Fibroblast of skin of right quadriceps (primary cell): ENCODE measurements at regions not wholly inside any gene's neighbourhood (a gene's known extent, or its start where the extent isn't known, plus 50 kb on each side); places are given as distances from the start of the nearest gene placed in this dataset.
"Not testable (repeated sequence)": the region's sequence is repeated elsewhere in the genome, so short reads cannot be mapped to it uniquely, and the experiment has no call there.

ENCODE experiments used
- DNase-seq: peaks from one replicate; pipeline ENCODE4 v3.0.0-alpha.2; 2013

GRCh38 chr2:8369522-8369921, 312.3 kb upstream of the ID2 start:
- DNase-seq = no peak

- DNase-seq = no peak
Measured at GRCh38 chr2:8370258-8370802, 311.5 kb upstream of the ID2 start.

GRCh38 chr2:8371653-8372052, 310.2 kb upstream of the ID2 start:
- no peak for DNase-seq

- no peak for DNase-seq
Measured at GRCh38 chr2:8374782-8375181, 307.1 kb upstream of the ID2 start.

GRCh38 chr2:8376603-8377410, 305.0 kb upstream of the ID2 start:
- peak; percentile 36 for DNase-seq

- no peak for DNase-seq
Measured at GRCh38 chr2:8378016-8378810, 303.6 kb upstream of the ID2 start.

- no peak for DNase-seq
Measured at GRCh38 chr2:8379128-8379527, 302.7 kb upstream of the ID2 start.

- no peak for DNase-seq
Measured at GRCh38 chr2:8379549-8379948, 302.3 kb upstream of the ID2 start.

- DNase-seq = no peak
Measured at GRCh38 chr2:8380026-8380425, 301.8 kb upstream of the ID2 start.

- no peak for DNase-seq
Measured at GRCh38 chr2:8380566-8380965, 301.3 kb upstream of the ID2 start.

GRCh38 chr2:8382485-8382884, 299.4 kb upstream of the ID2 start:
- DNase-seq = no peak

- DNase-seq = not testable (repeated sequence)
Measured at GRCh38 chr2:8386748-8387147, 295.1 kb upstream of the ID2 start.

- no peak for DNase-seq
Measured at GRCh38 chr2:8388781-8389180, 293.1 kb upstream of the ID2 start.

- DNase-seq = peak; percentile 24
Measured at GRCh38 chr2:8389431-8390108, 292.3 kb upstream of the ID2 start.

GRCh38 chr2:8391126-8391525, 290.7 kb upstream of the ID2 start:
- DNase-seq = no peak

GRCh38 chr2:8391584-8391983, 290.3 kb upstream of the ID2 start:
- DNase-seq = no peak

- DNase-seq = no peak
Measured at GRCh38 chr2:8392098-8392866, 289.6 kb upstream of the ID2 start.

GRCh38 chr2:8393506-8393905, 288.4 kb upstream of the ID2 start:
- DNase-seq = no peak

- no peak for DNase-seq
Measured at GRCh38 chr2:8394131-8394530, 287.7 kb upstream of the ID2 start.

- no peak for DNase-seq
Measured at GRCh38 chr2:8394569-8395359, 287.1 kb upstream of the ID2 start.

GRCh38 chr2:8395718-8396117, 286.1 kb upstream of the ID2 start:
- no peak for DNase-seq
